ENCODE measurements at regions not wholly inside any gene's neighbourhood (a gene's known extent, or its start where the extent isn't known, plus 50 kb on each side); places are given as distances from the start of the nearest gene placed in this dataset.

GRCh38 chr6:122079916-122080315, 319.5 kb upstream of the HSF2 start (continued):
- TF ChIP-seq, protein P1, sequence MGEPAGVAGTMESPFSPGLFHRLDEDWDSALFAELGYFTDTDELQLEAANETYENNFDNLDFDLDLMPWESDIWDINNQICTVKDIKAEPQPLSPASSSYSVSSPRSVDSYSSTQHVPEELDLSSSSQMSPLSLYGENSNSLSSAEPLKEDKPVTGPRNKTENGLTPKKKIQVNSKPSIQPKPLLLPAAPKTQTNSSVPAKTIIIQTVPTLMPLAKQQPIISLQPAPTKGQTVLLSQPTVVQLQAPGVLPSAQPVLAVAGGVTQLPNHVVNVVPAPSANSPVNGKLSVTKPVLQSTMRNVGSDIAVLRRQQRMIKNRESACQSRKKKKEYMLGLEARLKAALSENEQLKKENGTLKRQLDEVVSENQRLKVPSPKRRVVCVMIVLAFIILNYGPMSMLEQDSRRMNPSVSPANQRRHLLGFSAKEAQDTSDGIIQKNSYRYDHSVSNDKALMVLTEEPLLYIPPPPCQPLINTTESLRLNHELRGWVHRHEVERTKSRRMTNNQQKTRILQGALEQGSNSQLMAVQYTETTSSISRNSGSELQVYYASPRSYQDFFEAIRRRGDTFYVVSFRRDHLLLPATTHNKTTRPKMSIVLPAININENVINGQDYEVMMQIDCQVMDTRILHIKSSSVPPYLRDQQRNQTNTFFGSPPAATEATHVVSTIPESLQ (CRISPR knock-in tag; IDR thresholded peaks at IDR 0.05): no peak
- no peak for TF ChIP-seq HES1 (IDR thresholded peaks at IDR 0.05; ENCODE audit: low read depth)
- TF ChIP-seq FOXO4 (CRISPR knock-in tag; IDR thresholded peaks at IDR 0.05): no peak
- no peak for TF ChIP-seq NCOA6 (IDR thresholded peaks at IDR 0.05)
- TF ChIP-seq GABPA (tag; conservative IDR thresholded peaks at IDR 0.05; ENCODE audit: low read depth): no peak
- no peak for TF ChIP-seq PTTG1 (tag; IDR thresholded peaks at IDR 0.05; ENCODE audit: low read depth)
- TF ChIP-seq, protein P2, sequence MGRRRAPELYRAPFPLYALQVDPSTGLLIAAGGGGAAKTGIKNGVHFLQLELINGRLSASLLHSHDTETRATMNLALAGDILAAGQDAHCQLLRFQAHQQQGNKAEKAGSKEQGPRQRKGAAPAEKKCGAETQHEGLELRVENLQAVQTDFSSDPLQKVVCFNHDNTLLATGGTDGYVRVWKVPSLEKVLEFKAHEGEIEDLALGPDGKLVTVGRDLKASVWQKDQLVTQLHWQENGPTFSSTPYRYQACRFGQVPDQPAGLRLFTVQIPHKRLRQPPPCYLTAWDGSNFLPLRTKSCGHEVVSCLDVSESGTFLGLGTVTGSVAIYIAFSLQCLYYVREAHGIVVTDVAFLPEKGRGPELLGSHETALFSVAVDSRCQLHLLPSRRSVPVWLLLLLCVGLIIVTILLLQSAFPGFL (CRISPR knock-in tag; IDR thresholded peaks at IDR 0.05): no peak
- no peak for TF ChIP-seq ZNF785 (CRISPR knock-in tag; IDR thresholded peaks at IDR 0.05)

All from K562 (cell line).